Erythroblast (primary cell): ENCODE measurements at regions not wholly inside any gene's neighbourhood (a gene's known extent, or its start where the extent isn't known, plus 50 kb on each side); places are given as distances from the start of the nearest gene placed in this dataset.

ENCODE experiments used
- GATA1 ChIP-seq: IDR thresholded peaks from 2 replicates; pipeline ENCODE4 v1.6.1; 2011; ENCODE audit warnings: low read depth, mild to moderate bottlenecking, control low read depth, low read length, moderate library complexity
- POLR2A ChIP-seq: IDR thresholded peaks from 2 replicates; pipeline ENCODE4 v1.6.1; 2011; ENCODE audit warnings: mild to moderate bottlenecking, low read length

- no peak for TF ChIP-seq POLR2A
- no peak for TF ChIP-seq GATA1
Observed at GRCh38 chr5:130995851-130996250, 169.2 kb downstream of the HINT1 start.
